GM12878 (cell line): ENCODE measurements at regions not wholly inside any gene's neighbourhood (a gene's known extent, or its start where the extent isn't known, plus 50 kb on each side); places are given as distances from the start of the nearest gene placed in this dataset.

Experiments
- ATAC-seq: fragments of 200-7000 bp; cut with Tn5 transposase; 3 replicates; pipeline ENCODE4 v1.9.1; 2020; ENCODE audit warnings: mild to moderate bottlenecking, moderate library complexity
- BruUV-seq: library from RNA; stranded (reverse); fragments of 400-500 nt; replicated peaks from 2 replicates; lab custom pipeline; 2021; lab: Mats Ljungman, UMichigan
- CTCF ChIA-PET: fragments of 300-600 bp; sonication (Branson Sonifier 250); formaldehyde crosslinking; extraction: SDS; loops from one replicate; lab custom pipeline; 2021; ENCODE audit warnings: inconsistent platforms; lab: Yijun Ruan, JAX
- POLR2A ChIA-PET: fragments of 350-600 bp; formaldehyde crosslinking; extraction: SDS; loops from one replicate; lab custom pipeline; 2021; ENCODE audit warnings: inconsistent platforms; lab: Charles Lee
- RAD21 ChIA-PET: fragments of 300-600 bp; sonication (Branson Sonifier 250); formaldehyde crosslinking; loops from one replicate; lab custom pipeline; 2023; ENCODE audit warnings: antibody characterized with exemption; ENCODE audit not compliant: unreplicated experiment; lab: Charles Lee
- SMC1A ChIA-PET: fragments of 300-600 bp; sonication (Branson Sonifier 250); formaldehyde crosslinking; loops from one replicate; lab custom pipeline; 2023; ENCODE audit not compliant: unreplicated experiment, uncharacterized antibody; lab: Charles Lee
- DNase-seq: peaks from one replicate; pipeline ENCODE4 v3.0.0-alpha.2; 2011; ENCODE audit warnings: low read depth, low spot score
- FAIRE-seq: peaks from 3 replicates; lab custom pipeline; 2011; peaks lifted over from hg19 to GRCh38; lab: Jason Lieb, UNC
- H2AFZ ChIP-seq: 2 replicates; pipeline ENCODE4 v1.6.0; 2011; ENCODE audit warnings: low read depth, low read length, control low read depth; ENCODE audit not compliant: control insufficient read depth
- H3K27ac ChIP-seq: 2 replicates; pipeline ENCODE4 v1.5.1; 2011; ENCODE audit warnings: control low read depth; ENCODE audit not compliant: control insufficient read depth, insufficient read depth
- H3K27me3 ChIP-seq, 2 experiments: replicated peaks in 1 of 2; 2 replicates each; pipeline versions ENCODE4 v1.6.0 to v1.6.1; 2011; ENCODE audit warnings: low read length in 1 of 2; ENCODE audit not compliant: control insufficient read depth in 2 of 2, insufficient read depth in 2 of 2
- H3K36me3 ChIP-seq, 2 experiments: 2 replicates each; pipeline ENCODE4 v1.5.1; 2011; ENCODE audit warnings: low read length in 1 of 2; ENCODE audit not compliant: control insufficient read depth in 2 of 2, insufficient read depth in 2 of 2
- H3K4me1 ChIP-seq: 2 replicates; pipeline ENCODE4 v1.6.1; 2011; ENCODE audit warnings: mild to moderate bottlenecking, low read length, moderate library complexity, mixed read lengths; ENCODE audit not compliant: control insufficient read depth, insufficient read depth
- H3K4me2 ChIP-seq: 2 replicates; pipeline ENCODE4 v1.6.0; 2011; ENCODE audit warnings: control low read depth; ENCODE audit not compliant: control insufficient read depth, insufficient read depth
- H3K4me3 ChIP-seq: fragments of 200-600 bp; sonication (generic); 2 replicates; pipeline ENCODE4 v1.5.1; 2016
- H3K79me2 ChIP-seq: 2 replicates; pipeline ENCODE4 v1.6.0; 2011; ENCODE audit warnings: low read length; ENCODE audit not compliant: control insufficient read depth, insufficient read depth
- H3K9ac ChIP-seq: 2 replicates; pipeline ENCODE4 v1.8.0; 2011; ENCODE audit warnings: low read length, control low read depth, mixed read lengths; ENCODE audit not compliant: control insufficient read depth, insufficient read depth
- H3K9me3 ChIP-seq: replicated peaks from 3 replicates; pipeline ENCODE4 v1.5.1; 2011; ENCODE audit warnings: mild to moderate bottlenecking, low read length; ENCODE audit not compliant: control insufficient read depth, insufficient read depth
- H4K20me1 ChIP-seq: 2 replicates; pipeline ENCODE4 v1.6.0; 2011; ENCODE audit not compliant: control insufficient read depth, insufficient read depth
- ESRRA ChIP-seq: IDR thresholded peaks from 2 replicates; pipeline ENCODE4 v1.6.1; 2012; ENCODE audit warnings: mild to moderate bottlenecking, low read length, improper control_type of control experiment
- RELA ChIP-seq: fragments of 450-650 bp; IDR thresholded peaks from 2 replicates; pipeline ENCODE4 v1.8.0; 2014; ENCODE audit warnings: borderline replicate concordance; ENCODE audit not compliant: partially characterized antibody
- WGBS: methylation state at CpG from one replicate; pipeline ENCODE4 v1.1.6; 2016; ENCODE audit warnings: low lambda C conversion rate; ENCODE audit not compliant: insufficient replicate concordance, insufficient coverage; ENCODE audit errors: missing lambda C conversion rate; 5-methylcytosine and 5-hydroxymethylcytosine counted together
- in situ Hi-C: fragments of 300-500 bp; cut with MboI; formaldehyde crosslinking; loops from 9 replicates; pipeline ENCODE4 v1.14.3; 2018; ENCODE audit warnings: mixed read lengths
- intact Hi-C: fragments of 100-400 bp; cut with micrococcal nuclease; formaldehyde crosslinking; loops from one replicate; pipeline ENCODE4 v1.14.2; 2022; ENCODE audit not compliant: unreplicated experiment
- TF ChIP-seq, protein P1 (sequence below): IDR thresholded peaks from 2 replicates; pipeline ENCODE4 v1.6.1; 2011; ENCODE audit warnings: low read depth, low read length, improper control_type of control experiment, borderline replicate concordance

- Histone ChIP-seq H3K4me2 (no peak overlapping the region), H3K79me2 (no peaks in the 10 kb centered on the region), H3K9ac (no peak overlapping the region), H3K4me1 (no peaks in the 10 kb centered on the region), H4K20me1 (no peaks in the 10 kb centered on the region), H3K27ac (no peak overlapping the region), H3K9me3 (no peaks in the 10 kb centered on the region), H3K27me3 (no peaks in the 10 kb centered on the region), H2AFZ (no peak overlapping the region), H3K36me3 (no peaks in the 10 kb centered on the region), H3K4me3 (no peak overlapping the region)
- CTCF ChIA-PET: no interaction called here
- RAD21 ChIA-PET: no interaction called here
- POLR2A ChIA-PET: no interaction called here
- BruUV-seq: no TSS peak
- WGBS: 14% methylated on average over 2 of the region's 2 CpGs
- intact Hi-C loops (no loop called here), in situ Hi-C loops (no loop called here)
- SMC1A ChIA-PET: no interaction called here
- ATAC-seq (no peak), DNase-seq (no peak), FAIRE-seq (no peak)
- no peak for TF ChIP-seq ESRRA
Measured at GRCh38 chr13:22549126-22549525, 631.7 kb upstream of the SGCG start.

DNA sequence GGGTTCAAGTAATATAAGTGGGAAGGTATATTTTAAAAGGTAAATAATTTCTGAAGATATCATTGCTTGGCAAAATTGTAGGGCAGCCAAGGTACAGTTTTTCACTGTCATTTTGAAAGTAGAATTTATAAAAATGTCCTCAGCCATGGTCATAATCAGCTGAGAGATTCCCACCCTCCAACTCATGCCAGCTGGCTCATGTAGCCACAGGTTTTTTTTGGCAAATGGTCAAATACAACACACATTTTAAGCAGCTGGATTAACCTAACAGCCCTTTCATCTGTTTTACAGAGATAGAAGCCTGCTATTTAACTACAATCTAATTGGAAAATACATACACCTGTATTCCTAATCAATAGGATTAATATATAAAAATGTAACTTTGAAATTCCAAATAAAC, 619.2 kb upstream of the SGCG start:
- DNase-seq: no peak
- H3K9me3 ChIP-seq: no peaks in the 10 kb centered on the region
- ChIA-PET CTCF (no interaction called here), RAD21 (no interaction called here), SMC1A (no interaction called here), POLR2A (no interaction called here)
- BruUV-seq: no TSS peak
- no peak overlapping the region for H2AFZ ChIP-seq
- intact Hi-C loops: no loop called here
- H3K36me3 ChIP-seq: no peaks in the 10 kb centered on the region
- H3K4me1 ChIP-seq: no peaks in the 10 kb centered on the region
- TF ChIP-seq, protein P1, sequence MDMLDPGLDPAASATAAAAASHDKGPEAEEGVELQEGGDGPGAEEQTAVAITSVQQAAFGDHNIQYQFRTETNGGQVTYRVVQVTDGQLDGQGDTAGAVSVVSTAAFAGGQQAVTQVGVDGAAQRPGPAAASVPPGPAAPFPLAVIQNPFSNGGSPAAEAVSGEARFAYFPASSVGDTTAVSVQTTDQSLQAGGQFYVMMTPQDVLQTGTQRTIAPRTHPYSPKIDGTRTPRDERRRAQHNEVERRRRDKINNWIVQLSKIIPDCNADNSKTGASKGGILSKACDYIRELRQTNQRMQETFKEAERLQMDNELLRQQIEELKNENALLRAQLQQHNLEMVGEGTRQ: no peak
- no peak for TF ChIP-seq RELA
- no peak for ATAC-seq
- no peak overlapping the region for H3K27ac ChIP-seq
- no peak overlapping the region for H3K4me3 ChIP-seq
- no peaks in the 10 kb centered on the region for H3K79me2 ChIP-seq
- no peak overlapping the region for H3K9ac ChIP-seq
- no peak overlapping the region for H3K4me2 ChIP-seq
- no peaks in the 10 kb centered on the region for H3K27me3 ChIP-seq
- FAIRE-seq: no peak
- H4K20me1 ChIP-seq: no peaks in the 10 kb centered on the region
- in situ Hi-C loops: no loop called here
